Spleen (tissue), 11 donors: ENCODE measurements at regions not wholly inside any gene's neighbourhood (a gene's known extent, or its start where the extent isn't known, plus 50 kb on each side); places are given as distances from the start of the nearest gene placed in this dataset.
A peak's percentile ranks its signal among the peaks of the same experiment; 100 is the strongest.

Experiments used
- DNase-seq: peaks from one replicate; pipeline ENCODE4 v3.0.0-alpha.2; 2020
- H3K27ac ChIP-seq, 8 donors: fragments of 200-600 bp; sonication (generic) in 7 of 8; 1 replicate in 4 of 8; 2 replicates in 4 of 8; pipeline versions ENCODE4 v1.5.0 to v1.8.0; 2016 to 2021; ENCODE audit warnings: inconsistent platforms in 4 of 8, mild to moderate bottlenecking in 4 of 8, moderate library complexity in 1 of 8
- H3K27me3 ChIP-seq, 7 donors: fragments of 200-600 bp; sonication (generic) in 6 of 7; replicated peaks in 1 of 7; 1 replicate in 4 of 7; 2 replicates in 3 of 7; pipeline versions ENCODE4 v1.5.0 to v1.8.0; 2016 to 2021; ENCODE audit warnings: inconsistent platforms in 3 of 7, mild to moderate bottlenecking in 1 of 7
- H3K36me3 ChIP-seq, 6 donors: fragments of 200-600 bp; sonication (generic) in 5 of 6; 1 replicate in 4 of 6; 2 replicates in 2 of 6; pipeline versions ENCODE4 v1.5.0 to v1.8.0; 2016 to 2021; ENCODE audit warnings: inconsistent platforms in 2 of 6
- H3K4me1 ChIP-seq, 6 donors: fragments of 200-600 bp; sonication (generic) in 5 of 6; 1 replicate in 3 of 6; 2 replicates in 3 of 6; pipeline versions ENCODE4 v1.5.0 to v1.8.0; 2016 to 2021; ENCODE audit warnings: inconsistent platforms in 3 of 6
- H3K4me3 ChIP-seq, 8 donors: fragments of 200-600 bp; sonication (generic) in 7 of 8; 1 replicate in 4 of 8; 2 replicates in 4 of 8; pipeline versions ENCODE4 v1.5.0 to v1.8.0; 2016 to 2021; ENCODE audit warnings: inconsistent platforms in 4 of 8, mild to moderate bottlenecking in 4 of 8, moderate library complexity in 2 of 8
- H3K9me3 ChIP-seq, 8 donors: fragments of 200-600 bp; sonication (generic) in 7 of 8; 1 replicate in 4 of 8; 2 replicates in 4 of 8; pipeline versions ENCODE4 v1.5.0 to v1.8.0; 2016 to 2021; ENCODE audit warnings: inconsistent platforms in 4 of 8
- POLR2A ChIP-seq, 3 donors: fragments of 450-650 bp; IDR thresholded peaks; one replicate each; pipeline ENCODE4 v1.5.1; 2017; ENCODE audit warnings: antibody characterized with exemption in 3 of 3, mild to moderate bottlenecking in 1 of 3
- POLR2AphosphoS5 ChIP-seq, 3 donors: sonication (generic); formaldehyde crosslinking; IDR thresholded peaks; one replicate each; pipeline ENCODE4 v1.5.1; 2017; ENCODE audit warnings: antibody characterized with exemption in 3 of 3
- WGBS, 5 donors: extraction: QIAGEN DNeasy Blood & Tissue Kit in 3 of 5; methylation state at CpG; one replicate each; pipeline versions ENCODE4 v1.1.5 to v1.1.7; 2013 to 2018; 5-methylcytosine and 5-hydroxymethylcytosine counted together
- intact Hi-C: fragments of 100-400 bp; cut with DNase I; formaldehyde crosslinking; loops from one replicate; pipeline ENCODE4 v1.15.0; 2023; ENCODE audit warnings: low total_unique reads
- TF ChIP-seq, protein P1 (sequence below), 11 experiments: fragments of 200-600 bp in 7 of 11; fragments of 450-650 bp in 4 of 11; sonication (generic) in 4 of 11; IDR thresholded peaks in 8 of 11; conservative IDR thresholded peaks in 3 of 11; 1 replicate in 7 of 11; 2 replicates in 4 of 11; pipeline versions ENCODE4 v1.4.0 to v1.8.0; 2016 to 2021; ENCODE audit warnings: antibody characterized with exemption in 11 of 11, inconsistent platforms in 4 of 11, mild to moderate bottlenecking in 1 of 11
- donor health status: healthy with polysubstance abuse.
- donor health status: DM: no; HTN: no; CAD: no; lungs with moderate emphysema.
- donor health status: DM: no; HTN: no; CAD: no.
- donor health status: Bipolar disorder and iron deficiency.
- donor health status: healthy.
- donor health status: DM: no; HTN: no; CAD: no.
- donor health status: DM: yes; HTN: yes; CAD: no.

GRCh38 chr18:34483198-34483597 lies 226.9 kb upstream of the DTNA start:
- no peaks in the 10 kb centered on the region for H3K27me3 ChIP-seq
- DNase-seq = no peak
- no peak overlapping the region for H3K4me3 ChIP-seq
- no peaks in the 10 kb centered on the region for H3K36me3 ChIP-seq
- intact Hi-C loops = no loop called here
- 73 to 84% (median 80%) methylated on average over 3 of the region's 3 CpGs for WGBS, 5 donors
- H3K27ac ChIP-seq = no peak overlapping the region
- H3K9me3 ChIP-seq = peaks cover 0 to 9% (median 6%) of the 10 kb centered on the region in 8 donors
- no peak for TF ChIP-seq POLR2A (IDR thresholded peaks at IDR 0.05)
- TF ChIP-seq, protein P1, sequence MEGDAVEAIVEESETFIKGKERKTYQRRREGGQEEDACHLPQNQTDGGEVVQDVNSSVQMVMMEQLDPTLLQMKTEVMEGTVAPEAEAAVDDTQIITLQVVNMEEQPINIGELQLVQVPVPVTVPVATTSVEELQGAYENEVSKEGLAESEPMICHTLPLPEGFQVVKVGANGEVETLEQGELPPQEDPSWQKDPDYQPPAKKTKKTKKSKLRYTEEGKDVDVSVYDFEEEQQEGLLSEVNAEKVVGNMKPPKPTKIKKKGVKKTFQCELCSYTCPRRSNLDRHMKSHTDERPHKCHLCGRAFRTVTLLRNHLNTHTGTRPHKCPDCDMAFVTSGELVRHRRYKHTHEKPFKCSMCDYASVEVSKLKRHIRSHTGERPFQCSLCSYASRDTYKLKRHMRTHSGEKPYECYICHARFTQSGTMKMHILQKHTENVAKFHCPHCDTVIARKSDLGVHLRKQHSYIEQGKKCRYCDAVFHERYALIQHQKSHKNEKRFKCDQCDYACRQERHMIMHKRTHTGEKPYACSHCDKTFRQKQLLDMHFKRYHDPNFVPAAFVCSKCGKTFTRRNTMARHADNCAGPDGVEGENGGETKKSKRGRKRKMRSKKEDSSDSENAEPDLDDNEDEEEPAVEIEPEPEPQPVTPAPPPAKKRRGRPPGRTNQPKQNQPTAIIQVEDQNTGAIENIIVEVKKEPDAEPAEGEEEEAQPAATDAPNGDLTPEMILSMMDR (IDR thresholded peaks at IDR 0.05 in 8 of 11, conservative IDR thresholded peaks at IDR 0.05 in 3 of 11) = no peak
- TF ChIP-seq POLR2AphosphoS5 (IDR thresholded peaks at IDR 0.05) = no peak
- no peaks in the 10 kb centered on the region for H3K4me1 ChIP-seq

DNA sequence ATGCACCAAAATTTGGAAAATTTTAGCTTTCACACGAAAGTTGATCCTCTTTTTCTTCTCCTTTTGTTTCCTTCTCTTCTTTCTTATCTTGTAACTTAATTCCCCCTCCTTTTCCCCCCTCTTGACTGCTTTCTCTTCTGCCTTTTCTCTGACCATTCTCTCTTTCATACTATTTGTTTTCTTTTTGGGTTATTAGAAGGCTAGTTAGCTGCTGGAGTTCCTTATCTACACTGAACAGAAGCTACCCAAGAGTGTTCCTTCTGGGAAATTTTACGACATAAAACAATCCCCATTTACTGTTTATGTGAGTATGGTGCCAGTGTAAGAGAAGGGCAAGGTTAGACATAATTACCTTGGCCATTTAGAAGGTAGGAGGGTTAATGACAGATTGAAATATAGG lies 218.4 kb upstream of the DTNA start:
- H3K4me1 ChIP-seq = peaks cover 0 to 18% (median 0%) of the 10 kb centered on the region in 6 donors
- no peak overlapping the region for H3K4me3 ChIP-seq
- H3K27me3 ChIP-seq = peaks cover 0 to 46% (median 8%) of the 10 kb centered on the region in 7 donors
- no peaks in the 10 kb centered on the region for H3K36me3 ChIP-seq
- H3K9me3 ChIP-seq = no peaks in the 10 kb centered on the region
- WGBS, 5 donors = 25 to 48% (median 34%) methylated on average over 2 of the region's 2 CpGs
- no peak overlapping the region for H3K27ac ChIP-seq
- no peak for TF ChIP-seq POLR2AphosphoS5 (IDR thresholded peaks at IDR 0.05)
- TF ChIP-seq, protein P1 (IDR thresholded peaks at IDR 0.05 in 8 of 11, conservative IDR thresholded peaks at IDR 0.05 in 3 of 11) = no peak
- TF ChIP-seq POLR2A (IDR thresholded peaks at IDR 0.05) = no peak
- no peak for DNase-seq
- intact Hi-C loops = no loop called here

DNA sequence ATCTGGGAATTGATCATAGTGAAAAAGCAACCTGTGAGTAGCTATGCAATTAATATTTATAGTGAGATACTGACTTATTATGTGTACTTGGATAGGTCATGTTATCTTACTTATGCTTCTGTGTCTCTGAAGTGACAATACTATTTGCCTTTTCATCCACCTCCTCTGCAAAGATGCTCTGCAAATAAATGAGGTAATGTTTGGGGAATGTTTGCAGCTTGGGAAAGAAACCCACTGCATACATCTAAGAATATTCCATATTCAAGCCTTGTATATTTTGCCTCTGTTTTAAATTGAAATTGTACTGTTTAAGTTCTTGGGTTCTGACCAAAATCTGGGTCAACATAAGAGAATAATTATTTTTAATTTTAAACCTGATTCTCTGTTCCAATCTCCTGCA lies 217.4 kb upstream of the DTNA start:
- intact Hi-C loops = no loop called here
- Histone ChIP-seq H3K27me3 (peaks cover 0 to 46% (median 8%) of the 10 kb centered on the region in 7 donors), H3K27ac (peak overlapping the region in 5 of 8 donors; percentile 76 to 81 (median 79)), H3K4me1 (peaks cover 0 to 18% (median 0%) of the 10 kb centered on the region in 6 donors), H3K4me3 (peak overlapping the region in 7 of 8 donors; percentile 13 to 70 (median 41)), H3K36me3 (no peaks in the 10 kb centered on the region), H3K9me3 (no peaks in the 10 kb centered on the region)
- TF ChIP-seq POLR2AphosphoS5 (IDR thresholded peaks at IDR 0.05) = no peak
- TF ChIP-seq POLR2A (IDR thresholded peaks at IDR 0.05) = no peak
- TF ChIP-seq, protein P1 (IDR thresholded peaks at IDR 0.05 in 8 of 11, conservative IDR thresholded peaks at IDR 0.05 in 3 of 11) = no peak
- no peak for DNase-seq

GRCh38 chr18:34493099-34493544 lies 217.0 kb upstream of the DTNA start:
- H3K9me3 ChIP-seq = no peaks in the 10 kb centered on the region
- TF ChIP-seq, protein P1 (IDR thresholded peaks at IDR 0.05 in 8 of 11, conservative IDR thresholded peaks at IDR 0.05 in 3 of 11) = no peak
- TF ChIP-seq POLR2AphosphoS5 (IDR thresholded peaks at IDR 0.05) = peak; percentile 50 to 80 (median 74)
- no peaks in the 10 kb centered on the region for H3K36me3 ChIP-seq
- peak; percentile 79 for DNase-seq
- WGBS, 5 donors = 0 to 3% (median 1%) methylated on average over 17 to 18 of the region's 18 CpGs
- H3K27ac ChIP-seq = peak overlapping the region in 7 of 8 donors; percentile 19 to 81 (median 77)
- intact Hi-C loops = no loop called here
- peaks cover 0 to 46% (median 8%) of the 10 kb centered on the region in 7 donors for H3K27me3 ChIP-seq
- H3K4me3 ChIP-seq = peak overlapping the region in 7 of 8 donors; percentile 13 to 70 (median 41)
- H3K4me1 ChIP-seq = peaks cover 0 to 18% (median 0%) of the 10 kb centered on the region in 6 donors
